DOHH2 (cell line): ENCODE measurements at regions not wholly inside any gene's neighbourhood (a gene's known extent, or its start where the extent isn't known, plus 50 kb on each side); places are given as distances from the start of the nearest gene placed in this dataset.

Source experiments
- H3F3A ChIP-seq: fragments of 200-600 bp; sonication (generic), shearing (Covaris generic); 2 replicates; pipeline ENCODE4 v1.6.0; 2016; ENCODE audit warnings: antibody characterized with exemption, mild to moderate bottlenecking; ENCODE audit not compliant: control insufficient read depth, insufficient read depth
- H3K27ac ChIP-seq: fragments of 200-600 bp; sonication (generic); 2 replicates; pipeline ENCODE4 v1.5.1; 2014; ENCODE audit warnings: low read depth, mild to moderate bottlenecking, low read length, moderate library complexity
- H3K27me3 ChIP-seq: fragments of 200-600 bp; sonication (generic); 2 replicates; pipeline ENCODE4 v1.6.1; 2014; ENCODE audit warnings: mild to moderate bottlenecking, low read length, mixed read lengths; ENCODE audit not compliant: control insufficient read depth
- H3K36me3 ChIP-seq: fragments of 200-600 bp; sonication (generic); 2 replicates; pipeline ENCODE4 v1.6.1; 2014; ENCODE audit warnings: mild to moderate bottlenecking, low read length, moderate library complexity, mixed read lengths; ENCODE audit not compliant: control insufficient read depth
- H3K4me1 ChIP-seq: fragments of 200-600 bp; sonication (generic); 2 replicates; pipeline ENCODE4 v1.6.1; 2014; ENCODE audit warnings: mild to moderate bottlenecking, low read length, mixed read lengths; ENCODE audit not compliant: control insufficient read depth
- H3K4me2 ChIP-seq: fragments of 200-600 bp; sonication (generic); 2 replicates; pipeline ENCODE4 v1.6.0; 2014; ENCODE audit warnings: mild to moderate bottlenecking, low read length, moderate library complexity
- H3K4me3 ChIP-seq: fragments of 200-600 bp; sonication (generic); 2 replicates; pipeline ENCODE4 v1.5.1; 2014; ENCODE audit warnings: mild to moderate bottlenecking, low read length, mixed read lengths
- H3K79me2 ChIP-seq: fragments of 200-600 bp; sonication (generic); 2 replicates; pipeline ENCODE4 v1.6.1; 2014; ENCODE audit warnings: mild to moderate bottlenecking, low read length, mixed read lengths; ENCODE audit not compliant: control insufficient read depth
- H3K9me2 ChIP-seq: fragments of 200-600 bp; sonication (generic); replicated peaks from 2 replicates; pipeline ENCODE4 v1.6.1; 2014; ENCODE audit warnings: mild to moderate bottlenecking, low read length, mixed read lengths; ENCODE audit not compliant: control insufficient read depth
- H3K9me3 ChIP-seq: fragments of 200-600 bp; sonication (generic); 2 replicates; pipeline ENCODE4 v1.6.1; 2014; ENCODE audit warnings: antibody characterized with exemption, low read length, mixed read lengths; ENCODE audit not compliant: control insufficient read depth, insufficient read depth
- H4K20me1 ChIP-seq: fragments of 200-600 bp; sonication (generic); 2 replicates; pipeline ENCODE4 v1.6.0; 2014; ENCODE audit warnings: low read depth, mild to moderate bottlenecking, antibody characterized with exemption, low read length, moderate library complexity; ENCODE audit not compliant: control insufficient read depth, insufficient read depth
- CTCF ChIP-seq: fragments of 200-600 bp; sonication (generic); IDR thresholded peaks from one replicate; pipeline ENCODE4 v1.5.1; 2014; ENCODE audit warnings: antibody characterized with exemption, mild to moderate bottlenecking, low read depth, low read length; ENCODE audit not compliant: poor library complexity, severe bottlenecking
- EZH2phosphoT487 ChIP-seq: fragments of 200-600 bp; sonication (generic); IDR thresholded peaks from 2 replicates; pipeline ENCODE4 v1.6.1; 2017; ENCODE audit warnings: borderline replicate concordance, mild to moderate bottlenecking, antibody characterized with exemption, low read length, moderate library complexity, mixed read lengths

GRCh38 chr11:70720281-70720680, 322.0 kb downstream of the CTTN start:
- H3K79me2 ChIP-seq = no peaks in the 10 kb centered on the region
- no peaks in the 10 kb centered on the region for H4K20me1 ChIP-seq
- H3K36me3 ChIP-seq = no peaks in the 10 kb centered on the region
- H3K9me2 ChIP-seq = no peaks in the 10 kb centered on the region
- H3K4me1 ChIP-seq = no peaks in the 10 kb centered on the region
- no peak overlapping the region for H3K4me2 ChIP-seq
- no peaks in the 10 kb centered on the region for H3K27me3 ChIP-seq
- no peak for TF ChIP-seq EZH2phosphoT487
- H3F3A ChIP-seq = no peaks in the 10 kb centered on the region
- no peaks in the 10 kb centered on the region for H3K9me3 ChIP-seq
- no peak overlapping the region for H3K4me3 ChIP-seq
- no peak overlapping the region for H3K27ac ChIP-seq

- H3K27me3 ChIP-seq = no peaks in the 10 kb centered on the region
Measured at GRCh38 chr11:70721006-70721405, 322.7 kb downstream of the CTTN start.

GRCh38 chr11:70725278-70725677, 326.9 kb downstream of the CTTN start:
- Histone ChIP-seq H3K4me2 (no peak overlapping the region), H3K4me1 (no peaks in the 10 kb centered on the region), H3K79me2 (no peaks in the 10 kb centered on the region), H3K27ac (no peak overlapping the region), H4K20me1 (no peaks in the 10 kb centered on the region), H3K9me3 (no peaks in the 10 kb centered on the region), H3K27me3 (no peaks in the 10 kb centered on the region), H3K9me2 (no peaks in the 10 kb centered on the region), H3K36me3 (no peaks in the 10 kb centered on the region), H3K4me3 (no peak overlapping the region), H3F3A (no peaks in the 10 kb centered on the region)
- TF ChIP-seq CTCF = no peak
- TF ChIP-seq EZH2phosphoT487 = no peak

More at GRCh38 chr11:70721006-70721405, 322.7 kb downstream of the CTTN start:
- no peaks in the 10 kb centered on the region for H3K9me3 ChIP-seq
- H4K20me1 ChIP-seq = no peaks in the 10 kb centered on the region
- H3K4me2 ChIP-seq = no peak overlapping the region
- H3F3A ChIP-seq = no peaks in the 10 kb centered on the region
- H3K27ac ChIP-seq = no peak overlapping the region
- H3K4me1 ChIP-seq = no peaks in the 10 kb centered on the region
- no peaks in the 10 kb centered on the region for H3K79me2 ChIP-seq
- H3K9me2 ChIP-seq = no peaks in the 10 kb centered on the region
- H3K4me3 ChIP-seq = no peak overlapping the region
- TF ChIP-seq EZH2phosphoT487 (no peak), CTCF (no peak)
- H3K36me3 ChIP-seq = no peaks in the 10 kb centered on the region

DNA sequence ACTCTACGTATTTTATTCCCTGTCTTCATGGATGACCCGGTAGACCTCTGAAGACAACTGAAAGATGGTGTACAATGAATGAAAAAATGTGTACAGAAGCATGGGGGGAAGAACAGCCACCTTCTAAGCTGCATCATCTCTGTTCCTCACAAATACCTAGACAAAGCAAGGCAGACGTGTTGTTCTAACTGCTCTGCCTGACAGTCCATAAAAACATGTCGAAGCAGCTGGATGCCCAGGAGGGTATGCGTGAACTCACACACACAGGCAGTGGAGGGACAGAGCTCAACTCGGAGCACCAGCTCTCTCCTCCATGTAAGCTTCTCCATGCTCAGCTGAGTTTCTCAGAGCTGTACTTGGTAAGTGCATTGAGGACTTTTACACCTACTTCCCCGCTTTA, 327.4 kb downstream of the CTTN start:
- Histone ChIP-seq H3K4me3 (no peak overlapping the region), H3K9me2 (no peaks in the 10 kb centered on the region), H3K9me3 (no peaks in the 10 kb centered on the region), H3K4me2 (no peak overlapping the region), H3F3A (no peaks in the 10 kb centered on the region), H3K79me2 (no peaks in the 10 kb centered on the region), H3K27me3 (no peaks in the 10 kb centered on the region), H3K27ac (no peak overlapping the region), H3K4me1 (no peaks in the 10 kb centered on the region), H3K36me3 (no peaks in the 10 kb centered on the region), H4K20me1 (no peaks in the 10 kb centered on the region)
- TF ChIP-seq CTCF (no peak), EZH2phosphoT487 (no peak)
